ENCODE measurements at regions not wholly inside any gene's neighbourhood (a gene's known extent, or its start where the extent isn't known, plus 50 kb on each side); places are given as distances from the start of the nearest gene placed in this dataset.

GRCh38 chr2:221064058-221064854 lies 507.8 kb downstream of the EPHA4 start:
- H3K4me3 ChIP-seq (ENCODE audit: low read depth, low read length): no peak overlapping the region
- no peak for TF ChIP-seq CTCF (IDR thresholded peaks at IDR 0.05; ENCODE audit: borderline replicate concordance, insufficient read depth, low read depth, low read length)

GRCh38 chr2:221064880-221065279 lies 507.2 kb downstream of the EPHA4 start:
- H3K4me3 ChIP-seq (ENCODE audit: low read depth, low read length): no peak overlapping the region
- TF ChIP-seq CTCF (IDR thresholded peaks at IDR 0.05; ENCODE audit: borderline replicate concordance, insufficient read depth, low read depth, low read length): no peak

- TF ChIP-seq CTCF (IDR thresholded peaks at IDR 0.05; ENCODE audit: borderline replicate concordance, insufficient read depth, low read depth, low read length): no peak
- H3K4me3 ChIP-seq (ENCODE audit: low read depth, low read length): no peak overlapping the region
These were observed 504.0 kb downstream of the EPHA4 start for GRCh38 chr2:221068123-221068522.

- H3K4me3 ChIP-seq (ENCODE audit: low read depth, low read length): no peak overlapping the region
- no peak for TF ChIP-seq CTCF (IDR thresholded peaks at IDR 0.05; ENCODE audit: borderline replicate concordance, insufficient read depth, low read depth, low read length)
These were observed 502.0 kb downstream of the EPHA4 start for GRCh38 chr2:221070106-221070505.

GRCh38 chr2:221073326-221074049 lies 498.6 kb downstream of the EPHA4 start:
- H3K4me3 ChIP-seq (ENCODE audit: low read depth, low read length): no peak overlapping the region
- no peak for TF ChIP-seq CTCF (IDR thresholded peaks at IDR 0.05; ENCODE audit: borderline replicate concordance, insufficient read depth, low read depth, low read length)

GRCh38 chr2:221074238-221074637 lies 497.9 kb downstream of the EPHA4 start:
- H3K4me3 ChIP-seq (ENCODE audit: low read depth, low read length): no peak overlapping the region
- TF ChIP-seq CTCF (IDR thresholded peaks at IDR 0.05; ENCODE audit: borderline replicate concordance, insufficient read depth, low read depth, low read length): no peak

- no peak for TF ChIP-seq CTCF (IDR thresholded peaks at IDR 0.05; ENCODE audit: borderline replicate concordance, insufficient read depth, low read depth, low read length)
- no peak overlapping the region for H3K4me3 ChIP-seq (ENCODE audit: low read depth, low read length)
These were observed 496.9 kb downstream of the EPHA4 start for GRCh38 chr2:221075203-221075602.

Measured in GM12875 (cell line).